Astrocyte of the spinal cord (primary cell): ENCODE measurements at regions not wholly inside any gene's neighbourhood (a gene's known extent, or its start where the extent isn't known, plus 50 kb on each side); places are given as distances from the start of the nearest gene placed in this dataset.

ENCODE experiments used
- DNase-seq: peaks from one replicate; pipeline ENCODE4 v3.0.0; 2011; ENCODE audit warnings: low read depth, low spot score
- H3K4me3 ChIP-seq: 2 replicates; pipeline ENCODE4 v1.5.1; 2011; ENCODE audit warnings: low read depth, mild to moderate bottlenecking, low read length, moderate library complexity
- in situ Hi-C: cut with HindIII; loops from 2 replicates; pipeline ENCODE4 v1.10.0; 2017; ENCODE audit warnings: low sequenced_read_pairs
- TF ChIP-seq, protein P1 (sequence below): IDR thresholded peaks from 2 replicates; pipeline ENCODE4 v1.5.1; 2012; ENCODE audit warnings: low read depth, mild to moderate bottlenecking, low read length, inconsistent platforms

GRCh38 chr5:67404256-67405100 lies 207.9 kb upstream of the CD180 start:
- TF ChIP-seq, protein P1, sequence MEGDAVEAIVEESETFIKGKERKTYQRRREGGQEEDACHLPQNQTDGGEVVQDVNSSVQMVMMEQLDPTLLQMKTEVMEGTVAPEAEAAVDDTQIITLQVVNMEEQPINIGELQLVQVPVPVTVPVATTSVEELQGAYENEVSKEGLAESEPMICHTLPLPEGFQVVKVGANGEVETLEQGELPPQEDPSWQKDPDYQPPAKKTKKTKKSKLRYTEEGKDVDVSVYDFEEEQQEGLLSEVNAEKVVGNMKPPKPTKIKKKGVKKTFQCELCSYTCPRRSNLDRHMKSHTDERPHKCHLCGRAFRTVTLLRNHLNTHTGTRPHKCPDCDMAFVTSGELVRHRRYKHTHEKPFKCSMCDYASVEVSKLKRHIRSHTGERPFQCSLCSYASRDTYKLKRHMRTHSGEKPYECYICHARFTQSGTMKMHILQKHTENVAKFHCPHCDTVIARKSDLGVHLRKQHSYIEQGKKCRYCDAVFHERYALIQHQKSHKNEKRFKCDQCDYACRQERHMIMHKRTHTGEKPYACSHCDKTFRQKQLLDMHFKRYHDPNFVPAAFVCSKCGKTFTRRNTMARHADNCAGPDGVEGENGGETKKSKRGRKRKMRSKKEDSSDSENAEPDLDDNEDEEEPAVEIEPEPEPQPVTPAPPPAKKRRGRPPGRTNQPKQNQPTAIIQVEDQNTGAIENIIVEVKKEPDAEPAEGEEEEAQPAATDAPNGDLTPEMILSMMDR, result no peak
- in situ Hi-C loops, result no loop called here
- peak; percentile 82 for DNase-seq

GRCh38 chr5:67402526-67402925 lies 205.9 kb upstream of the CD180 start:
- in situ Hi-C loops, result no loop called here
- DNase-seq, result no peak
- TF ChIP-seq, protein P1, result no peak
- H3K4me3 ChIP-seq, result no peak overlapping the region

More at GRCh38 chr5:67404256-67405100, 207.9 kb upstream of the CD180 start:
- no peak overlapping the region for H3K4me3 ChIP-seq

GRCh38 chr5:67401172-67401571 lies 204.6 kb upstream of the CD180 start:
- no peak overlapping the region for H3K4me3 ChIP-seq
- DNase-seq, result no peak
- in situ Hi-C loops, result no loop called here
- TF ChIP-seq, protein P1, result no peak

- TF ChIP-seq, protein P1, result no peak
- DNase-seq, result peak; percentile 20
- no peak overlapping the region for H3K4me3 ChIP-seq
- in situ Hi-C loops, result no loop called here
Measured at GRCh38 chr5:67400752-67401151, 204.2 kb upstream of the CD180 start.

DNA sequence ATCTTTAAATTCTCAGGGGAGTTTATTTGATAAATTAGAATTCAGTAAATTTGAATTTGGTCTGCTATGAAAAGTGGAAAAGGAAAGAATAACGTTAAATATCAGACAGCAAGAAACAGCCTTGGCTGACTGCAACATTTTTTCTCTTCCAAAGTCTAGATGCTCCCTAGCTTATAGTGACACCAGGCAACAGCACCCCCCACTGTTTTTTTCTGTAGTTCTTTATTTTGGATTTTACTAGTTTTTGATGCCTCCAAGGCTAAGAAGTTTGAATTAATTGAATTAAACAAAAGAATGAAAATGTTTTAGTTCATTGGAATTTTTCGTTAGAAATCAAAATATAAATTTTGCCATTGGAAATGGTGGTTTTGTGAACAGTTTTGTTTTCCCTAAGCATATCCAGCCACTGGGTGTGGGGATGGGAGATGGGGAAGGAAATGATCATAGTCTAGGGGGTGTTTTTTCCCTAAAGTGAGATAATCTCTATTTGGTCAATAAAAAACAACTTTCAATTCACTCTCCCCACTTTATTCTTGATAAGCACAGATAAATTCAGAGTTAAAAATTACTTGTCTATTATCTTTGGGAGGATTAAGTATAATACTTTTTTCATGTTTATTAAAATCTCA lies 199.3 kb upstream of the CD180 start:
- in situ Hi-C loops, result no loop called here
- TF ChIP-seq, protein P1, result no peak
- no peak for DNase-seq
- no peak overlapping the region for H3K4me3 ChIP-seq

DNA sequence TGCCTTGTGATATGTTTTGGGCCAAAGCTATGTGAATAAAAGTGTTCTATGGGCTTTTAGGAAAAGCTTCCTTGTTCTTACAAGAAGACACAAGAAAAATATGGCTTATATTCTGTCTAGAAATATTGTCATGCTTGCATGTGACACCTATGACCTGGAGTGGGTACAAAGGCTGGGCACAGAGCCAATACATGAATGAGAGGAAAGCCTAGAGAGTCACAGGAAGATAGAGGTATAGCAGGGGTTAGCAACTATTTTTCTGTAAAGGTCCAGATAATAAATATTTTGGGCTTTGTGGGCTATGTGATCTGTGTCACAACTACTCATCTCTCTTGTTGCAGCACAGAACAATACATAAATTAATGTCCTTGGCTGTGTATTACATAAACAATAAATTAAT lies 196.6 kb upstream of the CD180 start:
- in situ Hi-C loops, result no loop called here
- DNase-seq, result no peak

More for the DNA sequence above, 196.6 kb upstream of the CD180 start:
- TF ChIP-seq, protein P1, result no peak
- H3K4me3 ChIP-seq, result no peak overlapping the region
